ENCODE measurements at regions not wholly inside any gene's neighbourhood (a gene's known extent, or its start where the extent isn't known, plus 50 kb on each side); places are given as distances from the start of the nearest gene placed in this dataset.

DNA sequence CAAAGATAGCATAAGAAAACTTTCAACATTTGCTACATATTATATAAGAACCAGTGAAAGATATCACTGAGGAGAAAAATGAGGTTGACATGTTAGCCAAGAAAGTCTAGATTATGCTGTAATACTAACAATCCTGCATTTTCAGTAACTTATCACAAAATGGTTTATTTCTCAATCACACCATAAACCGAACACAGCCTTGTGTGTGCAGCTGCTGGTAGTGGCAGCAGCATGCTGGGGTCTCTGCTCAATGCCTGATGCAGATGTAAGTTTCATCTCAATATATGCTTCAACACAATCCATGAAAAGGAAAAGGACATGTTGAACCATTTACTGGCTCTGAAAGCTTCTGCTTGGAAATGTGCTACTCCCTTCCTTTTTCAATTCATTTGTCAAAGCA is 376.3 kb downstream of the GPD2 start:
- no peak for DNase-seq (ENCODE audit: insufficient read length, low spot score)
- no peak for FAIRE-seq
- TF ChIP-seq POLR2A (IDR thresholded peaks at IDR 0.05; ENCODE audit: low read depth, low read length) = no peak

GRCh38 chr2:156817430-156817829 is 381.3 kb downstream of the GPD2 start:
- no peak for FAIRE-seq
- no peak for DNase-seq (ENCODE audit: insufficient read length, low spot score)
- no peak for TF ChIP-seq POLR2A (IDR thresholded peaks at IDR 0.05; ENCODE audit: low read depth, low read length)

DNA sequence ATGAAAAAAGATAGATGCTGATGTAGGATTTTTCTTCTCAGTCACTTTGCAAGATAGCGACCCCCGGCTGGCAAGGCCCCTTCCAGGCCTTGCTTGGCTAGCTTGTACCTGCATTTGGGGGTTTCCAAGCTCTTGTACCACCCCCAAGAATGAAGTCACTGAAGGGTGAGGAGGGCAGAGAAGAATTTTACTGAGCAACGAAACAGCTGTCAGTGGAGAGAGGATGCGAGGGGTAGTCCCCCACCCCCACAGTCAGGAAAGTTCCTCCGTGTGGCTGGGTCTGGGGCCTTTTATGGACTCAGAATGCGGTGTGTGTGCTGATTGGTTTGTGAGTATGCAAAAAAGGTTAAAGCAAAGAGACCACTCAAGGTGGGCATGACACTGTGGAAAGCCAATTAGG is 382.0 kb downstream of the GPD2 start:
- no peak for TF ChIP-seq POLR2A (IDR thresholded peaks at IDR 0.05; ENCODE audit: low read depth, low read length)
- DNase-seq (ENCODE audit: insufficient read length, low spot score) (no peak), FAIRE-seq (no peak)

- FAIRE-seq (no peak), DNase-seq (ENCODE audit: insufficient read length, low spot score) (no peak)
- TF ChIP-seq POLR2A (IDR thresholded peaks at IDR 0.05; ENCODE audit: low read depth, low read length) = no peak
Observed at GRCh38 chr2:156818944-156819343, 382.8 kb downstream of the GPD2 start.

DNA sequence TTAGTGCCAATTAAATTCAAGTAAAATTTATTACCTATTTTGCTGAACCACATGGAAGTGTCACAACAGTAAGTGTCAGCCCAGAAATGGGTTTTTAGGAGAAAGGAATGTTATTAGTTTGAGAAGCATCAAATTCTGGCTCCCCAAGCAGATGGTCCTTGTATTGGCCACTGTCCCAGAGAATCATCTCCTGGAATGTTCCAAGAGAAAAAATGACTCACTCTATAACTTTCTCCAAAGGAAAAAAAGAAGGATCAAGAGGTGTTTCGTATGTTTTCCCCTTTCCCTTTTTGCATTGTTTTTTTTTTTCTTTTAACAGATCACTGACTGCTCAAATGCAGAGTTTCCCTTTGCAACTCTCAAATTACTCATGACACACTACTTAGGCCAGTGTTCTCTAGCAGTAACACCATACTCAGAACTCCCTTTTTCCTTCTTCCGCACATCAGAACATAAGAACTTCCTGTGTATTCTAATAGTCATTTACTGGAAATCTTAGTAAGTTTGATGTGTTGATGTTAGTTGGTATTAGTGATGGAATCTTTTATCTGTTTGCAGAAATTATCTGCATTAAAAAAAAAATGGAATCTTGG is 390.3 kb downstream of the GPD2 start:
- FAIRE-seq = no peak
- no peak for DNase-seq (ENCODE audit: insufficient read length, low spot score)
- TF ChIP-seq POLR2A (IDR thresholded peaks at IDR 0.05; ENCODE audit: low read depth, low read length) = no peak

GRCh38 chr2:156834431-156834830 is 398.3 kb downstream of the GPD2 start:
- FAIRE-seq (no peak), DNase-seq (ENCODE audit: insufficient read length, low spot score) (no peak)
- TF ChIP-seq POLR2A (IDR thresholded peaks at IDR 0.05; ENCODE audit: low read depth, low read length) = no peak

DNA sequence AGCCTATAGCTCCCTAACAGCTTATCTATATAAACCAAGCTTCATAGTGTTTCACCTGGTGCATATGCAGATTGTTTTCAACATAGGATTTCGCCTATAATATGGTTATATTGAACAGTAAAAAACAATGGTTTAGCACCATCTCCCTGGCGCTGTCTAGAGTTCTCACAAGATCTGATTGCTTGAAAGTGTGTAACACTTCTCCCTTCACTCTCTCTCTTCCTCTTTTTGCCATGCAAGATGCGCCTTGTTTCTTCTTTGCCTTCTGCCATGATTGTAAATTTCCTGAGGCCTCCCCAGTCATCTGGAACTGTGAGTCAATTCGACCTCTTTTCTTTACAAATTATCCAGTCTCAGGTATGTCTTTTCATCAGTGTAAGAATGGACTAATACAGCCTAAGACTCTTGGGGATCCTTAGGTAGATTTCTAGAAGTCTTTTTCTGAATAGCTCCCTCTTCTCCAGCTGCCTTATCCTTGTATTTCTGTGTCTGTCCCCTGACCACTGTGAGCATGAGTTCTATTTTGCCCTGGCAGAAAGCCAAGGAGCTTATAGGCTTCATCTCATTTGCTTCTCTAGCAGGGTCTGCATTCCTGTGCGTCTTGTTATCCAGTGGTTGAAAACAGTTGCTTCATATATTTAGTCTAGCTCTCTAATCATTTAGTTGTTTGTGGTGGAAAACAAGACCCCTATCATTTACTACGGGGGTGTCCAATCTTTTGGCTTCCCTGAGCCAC is 401.6 kb downstream of the GPD2 start:
- DNase-seq (ENCODE audit: insufficient read length, low spot score) = no peak
- FAIRE-seq = no peak

GRCh38 chr2:156841321-156841720 is 405.1 kb downstream of the GPD2 start:
- FAIRE-seq (no peak), DNase-seq (ENCODE audit: insufficient read length, low spot score) (no peak)
- no peak for TF ChIP-seq POLR2A (IDR thresholded peaks at IDR 0.05; ENCODE audit: low read depth, low read length)

More for the DNA sequence above, 401.6 kb downstream of the GPD2 start:
- TF ChIP-seq POLR2A (IDR thresholded peaks at IDR 0.05; ENCODE audit: low read depth, low read length) = no peak

DNA sequence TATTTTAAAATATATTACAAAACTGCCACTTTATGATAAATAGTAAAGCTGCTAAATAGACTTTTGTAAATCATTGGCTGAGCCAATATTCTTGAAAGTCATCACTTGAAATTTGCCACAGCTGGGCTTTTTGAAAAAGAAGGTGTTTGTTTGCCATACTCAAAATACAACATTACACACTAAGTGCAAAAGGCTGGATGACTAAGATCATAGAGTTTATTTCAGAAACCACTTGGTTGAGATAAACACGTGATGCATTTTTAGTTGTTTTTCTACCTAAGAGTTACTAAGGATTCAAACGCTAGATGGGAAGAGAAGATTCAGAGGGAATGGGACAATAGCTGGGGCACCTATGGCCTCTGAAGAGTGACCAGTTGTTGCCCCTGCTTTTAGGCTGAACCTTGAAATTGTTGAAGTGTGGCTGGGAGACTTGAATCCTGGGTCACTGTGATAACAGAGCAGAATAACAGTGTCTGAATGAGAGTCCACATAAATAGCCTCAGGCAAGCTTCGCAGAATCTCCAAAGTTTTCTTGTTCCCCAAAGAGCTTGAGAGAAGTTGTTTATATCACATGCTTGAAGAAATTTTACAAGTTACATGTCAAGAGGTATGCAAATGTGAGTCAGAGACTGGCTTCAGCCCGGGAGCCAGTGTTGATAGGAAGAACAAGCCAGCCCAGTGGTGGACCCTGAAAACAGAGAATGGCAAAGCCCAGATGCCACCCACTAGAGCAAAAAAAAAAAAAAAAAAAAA is 409.8 kb downstream of the GPD2 start:
- FAIRE-seq (peak; percentile 58), DNase-seq (ENCODE audit: insufficient read length, low spot score) (no peak)

DNA sequence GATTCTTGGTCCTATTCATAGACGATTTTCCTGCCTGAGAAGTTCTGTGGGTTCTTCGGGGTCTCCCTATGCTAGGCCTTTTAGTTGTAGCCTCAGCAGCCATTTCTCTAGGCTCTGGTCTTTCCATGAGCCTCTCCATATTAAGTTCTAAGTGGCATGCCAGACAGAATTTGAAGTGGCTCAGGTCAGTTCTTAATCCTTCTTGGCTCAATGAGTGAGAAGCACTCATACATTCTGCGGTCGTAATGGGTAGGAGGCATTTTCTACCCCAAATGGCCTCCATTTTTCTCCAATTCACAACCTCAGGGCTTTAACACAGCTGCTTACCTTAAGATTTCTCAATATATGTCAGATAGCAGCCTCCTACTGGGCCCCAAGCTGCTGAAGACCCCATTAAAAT is 405.3 kb upstream of the GALNT5 start:
- DNase-seq (ENCODE audit: insufficient read length, low spot score) (no peak), FAIRE-seq (no peak)
- TF ChIP-seq POLR2A (IDR thresholded peaks at IDR 0.05; ENCODE audit: low read depth, low read length) = no peak

More for the DNA sequence above, 409.8 kb downstream of the GPD2 start:
- TF ChIP-seq POLR2A (IDR thresholded peaks at IDR 0.05; ENCODE audit: low read depth, low read length) = no peak

- TF ChIP-seq POLR2A (IDR thresholded peaks at IDR 0.05; ENCODE audit: low read depth, low read length) = no peak
- DNase-seq (ENCODE audit: insufficient read length, low spot score) (no peak), FAIRE-seq (no peak)
Observed at GRCh38 chr2:156852681-156853080, 404.8 kb upstream of the GALNT5 start.

- FAIRE-seq (no peak), DNase-seq (ENCODE audit: insufficient read length, low spot score) (no peak)
- TF ChIP-seq POLR2A (IDR thresholded peaks at IDR 0.05; ENCODE audit: low read depth, low read length) = no peak
Observed at GRCh38 chr2:156864325-156864724, 393.2 kb upstream of the GALNT5 start.

DNA sequence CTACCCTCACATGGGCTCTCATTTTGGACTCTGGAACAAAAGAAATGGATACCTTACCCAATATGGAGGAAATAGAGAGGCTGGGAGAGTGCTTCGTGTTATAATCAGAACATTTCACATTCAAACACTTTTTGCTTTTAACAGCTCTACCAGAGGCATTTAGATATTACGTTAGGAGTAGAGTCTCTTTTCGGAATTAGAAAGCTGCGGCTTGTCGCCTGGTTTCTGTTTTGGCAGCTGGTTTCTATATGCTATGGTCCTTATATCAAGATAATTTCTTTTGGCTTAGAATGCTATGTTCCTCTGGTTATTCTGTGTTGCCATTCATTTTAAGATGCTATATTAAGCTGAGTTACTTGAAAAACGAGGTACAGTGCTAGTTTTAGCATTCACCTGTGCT is 392.8 kb upstream of the GALNT5 start:
- TF ChIP-seq POLR2A (IDR thresholded peaks at IDR 0.05; ENCODE audit: low read depth, low read length) = no peak
- FAIRE-seq (no peak), DNase-seq (ENCODE audit: insufficient read length, low spot score) (no peak)

DNA sequence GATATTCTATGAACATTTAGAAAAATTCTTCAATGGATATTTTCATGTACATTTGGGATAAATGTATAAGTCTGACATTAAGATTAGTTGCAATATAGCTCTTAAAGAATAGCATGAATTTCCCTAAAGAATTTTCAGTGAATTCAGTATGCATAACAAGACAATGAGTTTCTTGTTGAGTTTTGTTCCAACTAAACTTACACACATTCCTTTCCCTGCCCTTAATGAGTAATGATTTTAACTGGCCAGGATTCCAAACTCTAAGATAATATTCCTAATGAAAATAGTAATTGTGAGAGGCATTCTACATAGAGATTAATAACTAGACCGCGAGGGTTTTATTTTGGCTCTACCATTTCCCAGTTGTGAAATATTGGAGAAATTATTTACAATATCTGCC is 390.3 kb upstream of the GALNT5 start:
- no peak for FAIRE-seq
- no peak for TF ChIP-seq POLR2A (IDR thresholded peaks at IDR 0.05; ENCODE audit: low read depth, low read length)
- DNase-seq (ENCODE audit: insufficient read length, low spot score) = no peak

DNA sequence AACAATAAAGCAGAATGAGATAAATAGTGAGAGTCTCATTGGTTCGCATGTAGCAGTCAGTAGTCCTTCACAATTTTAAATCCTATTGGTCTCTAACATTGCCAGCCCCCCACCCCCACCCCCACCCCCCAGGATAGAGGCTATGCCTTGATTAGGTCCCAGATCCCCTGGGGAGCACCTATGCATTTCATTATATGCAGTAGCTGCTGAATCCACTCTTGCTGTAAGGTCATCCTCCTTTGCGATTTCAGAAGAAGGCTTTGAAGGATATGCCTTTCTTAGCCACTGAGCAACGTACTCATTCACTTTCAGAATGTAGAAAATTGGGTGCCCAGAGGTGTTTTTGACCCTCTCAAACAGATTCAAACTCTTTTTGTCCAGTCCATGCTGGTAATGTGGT is 382.8 kb upstream of the GALNT5 start:
- no peak for TF ChIP-seq POLR2A (IDR thresholded peaks at IDR 0.05; ENCODE audit: low read depth, low read length)
- FAIRE-seq = no peak
- DNase-seq (ENCODE audit: insufficient read length, low spot score) = no peak

Data from H54 (cell line).